ENCODE measurements at regions not wholly inside any gene's neighbourhood (a gene's known extent, or its start where the extent isn't known, plus 50 kb on each side); places are given as distances from the start of the nearest gene placed in this dataset.

DNA sequence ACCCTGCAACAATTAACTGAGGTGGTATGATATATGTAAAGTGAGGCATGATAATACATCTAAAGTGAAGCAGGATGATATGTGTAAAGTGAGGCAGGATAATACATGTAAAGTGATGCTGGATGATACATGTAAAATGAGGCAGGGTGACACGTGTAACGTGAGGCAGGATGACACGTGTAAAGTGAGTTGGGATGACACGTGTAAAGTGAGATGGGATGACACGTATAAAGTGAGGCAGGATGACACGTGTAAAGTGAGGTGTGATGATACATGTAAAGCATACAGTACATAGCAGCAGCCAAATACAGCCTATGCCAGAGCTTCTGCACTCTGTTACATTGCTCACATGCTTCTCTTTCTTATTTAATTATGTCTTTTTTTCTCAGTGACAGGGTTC, 184.4 kb upstream of the FOXF1 start:
- TF ChIP-seq CTCF (conservative IDR thresholded peaks at IDR 0.05), result no peak
- TF ChIP-seq EZH2 (IDR thresholded peaks at IDR 0.05; ENCODE audit: low read depth), result no peak

All from PC-9 (cell line).